ENCODE measurements at regions not wholly inside any gene's neighbourhood (a gene's known extent, or its start where the extent isn't known, plus 50 kb on each side); places are given as distances from the start of the nearest gene placed in this dataset.
A peak's percentile ranks its signal among the peaks of the same experiment; 100 is the strongest.

DNA sequence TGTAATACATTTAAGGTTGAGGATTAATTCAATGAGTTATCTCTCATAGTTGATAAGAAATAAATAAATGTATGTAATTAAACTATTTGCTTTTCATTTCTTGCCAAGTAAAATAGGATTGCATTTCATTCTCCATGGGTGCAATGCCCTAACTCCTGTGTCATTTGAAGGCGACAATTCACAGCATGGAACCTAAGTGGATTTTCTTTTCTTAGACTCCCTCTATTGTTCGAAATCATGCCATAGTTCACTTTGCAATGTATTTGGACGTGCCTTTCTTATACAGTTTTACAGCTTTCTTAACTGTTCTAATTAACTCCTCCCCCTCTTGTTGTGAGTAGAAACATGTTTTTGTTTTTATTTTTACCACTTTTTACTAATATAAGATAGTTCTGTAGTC, 263.0 kb downstream of the B3GLCT start:
- Histone ChIP-seq H3K9me3 (no peaks in the 10 kb centered on the region), H3K27ac (no peak overlapping the region), H3K4me3 (no peak overlapping the region), H3K36me3 (no peaks in the 10 kb centered on the region), H3K4me1 (no peaks in the 10 kb centered on the region), H3K27me3 (no peaks in the 10 kb centered on the region)
- 70 to 75% methylated on average over 3 of the region's 3 CpGs for WGBS, 2 donors
- ATAC-seq (no peak), FAIRE-seq (no peak), DNase-seq (no peak)
- TF ChIP-seq, protein P1, sequence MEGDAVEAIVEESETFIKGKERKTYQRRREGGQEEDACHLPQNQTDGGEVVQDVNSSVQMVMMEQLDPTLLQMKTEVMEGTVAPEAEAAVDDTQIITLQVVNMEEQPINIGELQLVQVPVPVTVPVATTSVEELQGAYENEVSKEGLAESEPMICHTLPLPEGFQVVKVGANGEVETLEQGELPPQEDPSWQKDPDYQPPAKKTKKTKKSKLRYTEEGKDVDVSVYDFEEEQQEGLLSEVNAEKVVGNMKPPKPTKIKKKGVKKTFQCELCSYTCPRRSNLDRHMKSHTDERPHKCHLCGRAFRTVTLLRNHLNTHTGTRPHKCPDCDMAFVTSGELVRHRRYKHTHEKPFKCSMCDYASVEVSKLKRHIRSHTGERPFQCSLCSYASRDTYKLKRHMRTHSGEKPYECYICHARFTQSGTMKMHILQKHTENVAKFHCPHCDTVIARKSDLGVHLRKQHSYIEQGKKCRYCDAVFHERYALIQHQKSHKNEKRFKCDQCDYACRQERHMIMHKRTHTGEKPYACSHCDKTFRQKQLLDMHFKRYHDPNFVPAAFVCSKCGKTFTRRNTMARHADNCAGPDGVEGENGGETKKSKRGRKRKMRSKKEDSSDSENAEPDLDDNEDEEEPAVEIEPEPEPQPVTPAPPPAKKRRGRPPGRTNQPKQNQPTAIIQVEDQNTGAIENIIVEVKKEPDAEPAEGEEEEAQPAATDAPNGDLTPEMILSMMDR (IDR thresholded peaks at IDR 0.05) = no peak
- intact Hi-C loops (cut with DNase I) = no loop called here

DNA sequence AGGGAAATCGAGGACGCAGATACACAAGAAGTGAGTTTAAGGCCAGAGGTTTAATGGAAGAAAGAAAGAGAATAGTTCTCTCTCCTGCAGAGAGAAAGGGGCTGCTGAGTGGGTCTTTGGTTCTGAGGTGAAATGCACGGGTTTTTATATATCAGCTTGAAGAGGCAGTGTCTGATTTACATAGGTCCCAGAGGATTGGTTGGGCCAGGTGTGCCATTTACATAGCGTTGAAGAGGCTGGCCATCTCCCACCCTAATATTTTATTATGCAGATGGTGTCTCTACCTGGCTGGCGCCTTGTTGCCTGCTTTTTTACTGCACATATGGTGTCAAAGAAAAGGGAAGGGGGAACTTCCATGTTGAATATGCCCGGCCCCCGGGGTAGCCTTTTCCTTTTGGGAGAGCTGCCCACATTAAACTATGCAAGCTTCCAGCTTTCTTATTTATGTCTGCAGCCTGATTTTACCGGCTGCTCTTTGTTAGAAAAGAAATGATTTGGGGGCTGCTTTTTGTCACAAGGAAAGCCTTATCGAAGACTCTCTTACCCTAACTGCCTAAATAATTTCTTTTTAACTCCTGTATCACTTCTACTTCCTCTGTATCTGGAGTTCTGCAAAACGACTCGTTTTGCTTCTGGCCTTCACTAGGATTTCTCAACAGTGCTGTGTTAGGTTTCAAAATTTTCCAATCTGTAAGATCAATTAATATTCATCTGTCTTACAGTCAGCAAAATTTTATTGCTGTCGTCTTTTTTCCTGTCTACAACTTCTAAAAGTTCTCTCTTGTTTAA, 268.5 kb downstream of the B3GLCT start:
- Histone ChIP-seq H3K4me3 (no peak overlapping the region), H3K9me3 (no peaks in the 10 kb centered on the region), H3K36me3 (no peaks in the 10 kb centered on the region), H3K27ac (no peak overlapping the region), H3K27me3 (no peaks in the 10 kb centered on the region), H3K4me1 (no peaks in the 10 kb centered on the region)
- 55 to 57% methylated on average over 12 of the region's 12 CpGs for WGBS, 2 donors
- TF ChIP-seq, protein P1 (IDR thresholded peaks at IDR 0.05) = no peak
- ATAC-seq = no peak
- intact Hi-C loops (cut with DNase I) = no loop called here
- no peak for FAIRE-seq
- no peak for DNase-seq

DNA sequence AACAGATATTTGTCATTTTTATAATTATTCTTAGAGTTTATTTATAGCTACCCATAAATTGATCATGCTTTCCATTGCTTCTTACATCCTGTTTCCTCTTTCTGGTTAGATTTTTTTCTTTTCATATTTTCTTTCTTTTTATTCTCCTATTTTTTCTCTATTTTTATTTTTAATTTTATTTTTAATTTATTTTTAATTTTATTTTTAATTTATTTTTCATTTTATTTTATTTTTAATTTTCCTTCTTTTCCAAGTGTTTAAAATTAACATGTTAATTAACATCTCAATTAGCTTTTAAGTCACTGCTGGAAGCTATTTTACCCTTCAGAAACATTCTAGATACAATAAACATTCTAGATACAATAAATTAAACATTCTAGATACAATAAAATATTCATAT, 269.6 kb downstream of the B3GLCT start:
- no peaks in the 10 kb centered on the region for H3K4me1 ChIP-seq
- TF ChIP-seq, protein P1 (IDR thresholded peaks at IDR 0.05) = no peak

DNA sequence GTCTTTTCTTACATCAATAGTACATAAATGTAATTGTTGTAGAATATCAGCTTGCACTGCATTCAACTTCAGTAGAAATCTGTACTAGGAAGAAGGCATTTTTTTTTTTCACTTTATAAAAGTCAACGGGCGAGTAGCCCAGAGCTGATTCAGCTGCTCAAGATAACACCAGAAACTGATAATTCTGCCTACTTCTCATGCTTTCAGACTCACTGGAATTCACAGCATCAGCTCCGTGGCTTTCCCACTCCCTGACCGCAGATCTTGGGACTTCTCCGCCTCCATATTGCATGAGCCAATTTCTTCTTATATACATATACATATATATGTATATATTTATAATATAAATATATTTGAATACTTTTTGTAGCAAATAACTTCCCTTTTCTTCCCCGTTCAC, 263.1 kb upstream of the RXFP2 start:
- 19 to 26% methylated on average over 6 of the region's 6 CpGs for WGBS, 2 donors
- TF ChIP-seq, protein P1 (IDR thresholded peaks at IDR 0.05) = no peak
- Histone ChIP-seq H3K4me3 (no peak overlapping the region), H3K9me3 (no peaks in the 10 kb centered on the region), H3K27ac (no peak overlapping the region), H3K27me3 (peaks cover 0 to 9% (median 0%) of the 10 kb centered on the region in 4 donors), H3K36me3 (no peaks in the 10 kb centered on the region), H3K4me1 (no peaks in the 10 kb centered on the region)
- FAIRE-seq (no peak), DNase-seq (no peak), ATAC-seq (peak in 2 of 4 donors; percentile 42 to 48)
- intact Hi-C loops (cut with DNase I) = no loop called here

More for the DNA sequence above, 269.6 kb downstream of the B3GLCT start:
- no peaks in the 10 kb centered on the region for H3K9me3 ChIP-seq
- H3K36me3 ChIP-seq = no peaks in the 10 kb centered on the region
- intact Hi-C loops (cut with DNase I) = no loop called here
- no peak overlapping the region for H3K27ac ChIP-seq
- H3K27me3 ChIP-seq = no peaks in the 10 kb centered on the region
- H3K4me3 ChIP-seq = no peak overlapping the region
- FAIRE-seq = peak; percentile 54
- DNase-seq = no peak
- no peak for ATAC-seq

- H3K27me3 ChIP-seq = peaks cover 0 to 9% (median 0%) of the 10 kb centered on the region in 4 donors
- no peaks in the 10 kb centered on the region for H3K36me3 ChIP-seq
- intact Hi-C loops (cut with DNase I) = no loop called here
- DNase-seq (no peak), FAIRE-seq (no peak), ATAC-seq (no peak)
- no peaks in the 10 kb centered on the region for H3K9me3 ChIP-seq
- no peak overlapping the region for H3K27ac ChIP-seq
- TF ChIP-seq, protein P1 (IDR thresholded peaks at IDR 0.05) = no peak
- no peak overlapping the region for H3K4me3 ChIP-seq
- no peaks in the 10 kb centered on the region for H3K4me1 ChIP-seq
- 7 to 13% methylated on average over 2 of the region's 2 CpGs for WGBS, 2 donors
Observed at GRCh38 chr13:31476753-31477152, 262.6 kb upstream of the RXFP2 start.

Measured in pancreas (tissue), 10 donors.